DND-41 (cell line): ENCODE measurements at regions not wholly inside any gene's neighbourhood (a gene's known extent, or its start where the extent isn't known, plus 50 kb on each side); places are given as distances from the start of the nearest gene placed in this dataset.

Experiments used
- ATAC-seq: fragments of 200-7000 bp; cut with Tn5 transposase; 3 replicates; pipeline ENCODE4 v1.9.1; 2021; ENCODE audit warnings: low read depth; ENCODE audit not compliant: insufficient read depth
- DNase-seq: peaks from one replicate; pipeline ENCODE4 v3.0.0-alpha.2; 2020
- H2AFZ ChIP-seq: 2 replicates; pipeline ENCODE4 v1.6.0; 2012; ENCODE audit warnings: low read depth, low read length
- H3K27ac ChIP-seq: 2 replicates; pipeline ENCODE4 v1.5.1; 2012; ENCODE audit warnings: low read length, inconsistent platforms
- H3K27me3 ChIP-seq: fragments of 200-600 bp; sonication (generic); 2 replicates; pipeline ENCODE4 v1.6.0; 2012; ENCODE audit warnings: low read length, mild to moderate bottlenecking, inconsistent platforms; ENCODE audit not compliant: insufficient read depth, poor library complexity
- H3K36me3 ChIP-seq: 2 replicates; pipeline ENCODE4 v1.5.1; 2012; ENCODE audit warnings: low read length, inconsistent platforms; ENCODE audit not compliant: insufficient read depth
- H3K4me1 ChIP-seq: 2 replicates; pipeline ENCODE4 v1.5.1; 2012; ENCODE audit warnings: mild to moderate bottlenecking, low read length; ENCODE audit not compliant: insufficient read depth
- H3K4me2 ChIP-seq: 2 replicates; pipeline ENCODE4 v1.6.0; 2012; ENCODE audit warnings: mild to moderate bottlenecking, moderate library complexity, low read length, inconsistent platforms; ENCODE audit not compliant: insufficient read depth
- H3K4me3 ChIP-seq, 2 experiments: fragments of 200-600 bp in 1 of 2; shearing (Covaris generic) in 1 of 2; 2 replicates each; pipeline ENCODE4 v1.5.1; 2012 to 2016; ENCODE audit warnings: inconsistent platforms in 2 of 2, low read length in 2 of 2, mild to moderate bottlenecking in 2 of 2, low read depth in 1 of 2, moderate library complexity in 1 of 2
- H3K79me2 ChIP-seq: 2 replicates; pipeline ENCODE4 v1.6.0; 2012; ENCODE audit warnings: low read length, inconsistent platforms; ENCODE audit not compliant: insufficient read depth
- H3K9ac ChIP-seq: 2 replicates; pipeline ENCODE4 v1.6.0; 2012; ENCODE audit warnings: low read depth, mild to moderate bottlenecking, inconsistent platforms, low read length, moderate library complexity
- H3K9me3 ChIP-seq: 2 replicates; pipeline ENCODE4 v1.5.1; 2012; ENCODE audit warnings: low read length, moderate library complexity, mild to moderate bottlenecking, inconsistent platforms; ENCODE audit not compliant: insufficient read depth, severe bottlenecking
- H4K20me1 ChIP-seq: 2 replicates; pipeline ENCODE4 v1.6.0; 2012; ENCODE audit warnings: low read length; ENCODE audit not compliant: insufficient read depth
- CTCF ChIP-seq: IDR thresholded peaks from 2 replicates; pipeline ENCODE4 v1.5.1; 2012; ENCODE audit warnings: borderline replicate concordance, low read length, moderate library complexity, mild to moderate bottlenecking; ENCODE audit not compliant: poor library complexity, severe bottlenecking; ENCODE audit errors: extremely low read depth
- EZH2 ChIP-seq: IDR thresholded peaks from 3 replicates; pipeline ENCODE4 v1.6.1; 2012; ENCODE audit warnings: borderline replicate concordance, low read depth, mild to moderate bottlenecking, moderate library complexity, low read length, inconsistent platforms; ENCODE audit not compliant: severe bottlenecking

GRCh38 chr16:64717871-64718270, 404.0 kb downstream of the CDH11 start:
- H4K20me1 ChIP-seq: no peaks in the 10 kb centered on the region
- H3K9ac ChIP-seq: no peak overlapping the region
- no peak overlapping the region for H3K27ac ChIP-seq
- no peaks in the 10 kb centered on the region for H3K36me3 ChIP-seq
- no peaks in the 10 kb centered on the region for H3K4me1 ChIP-seq
- no peak overlapping the region for H3K4me3 ChIP-seq
- H3K4me2 ChIP-seq: no peak overlapping the region
- H3K79me2 ChIP-seq: no peaks in the 10 kb centered on the region
- no peak overlapping the region for H2AFZ ChIP-seq
- no peak for ATAC-seq
- TF ChIP-seq EZH2: no peak
- no peaks in the 10 kb centered on the region for H3K9me3 ChIP-seq
- no peaks in the 10 kb centered on the region for H3K27me3 ChIP-seq
- no peak for DNase-seq

DNA sequence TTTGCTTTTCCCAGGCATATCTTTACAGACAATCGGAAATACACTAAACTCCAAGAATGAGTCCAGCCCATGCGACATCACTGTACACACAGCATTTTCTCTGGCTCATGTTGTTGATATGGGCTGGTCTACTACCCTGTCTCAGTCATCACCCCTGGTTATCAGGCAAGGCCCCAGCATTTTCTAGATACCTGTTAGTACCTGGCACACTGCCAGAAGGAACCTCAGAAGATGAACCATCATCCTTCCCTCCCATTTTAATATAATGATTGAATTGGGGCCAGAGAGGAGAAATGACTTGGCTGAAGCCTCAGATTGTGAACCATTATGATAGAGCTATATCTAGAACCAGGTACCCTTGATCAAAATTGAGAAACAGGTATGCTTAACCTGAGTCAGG, 406.2 kb downstream of the CDH11 start:
- no peak overlapping the region for H3K4me3 ChIP-seq
- no peak overlapping the region for H3K27ac ChIP-seq
- H3K4me1 ChIP-seq: no peaks in the 10 kb centered on the region
- TF ChIP-seq CTCF (no peak), EZH2 (no peak)
- no peaks in the 10 kb centered on the region for H3K36me3 ChIP-seq
- no peaks in the 10 kb centered on the region for H3K79me2 ChIP-seq
- no peaks in the 10 kb centered on the region for H3K9me3 ChIP-seq
- H3K4me2 ChIP-seq: no peak overlapping the region
- no peak overlapping the region for H2AFZ ChIP-seq
- no peaks in the 10 kb centered on the region for H4K20me1 ChIP-seq
- H3K9ac ChIP-seq: no peak overlapping the region
- no peak for DNase-seq
- no peaks in the 10 kb centered on the region for H3K27me3 ChIP-seq
- ATAC-seq: no peak

DNA sequence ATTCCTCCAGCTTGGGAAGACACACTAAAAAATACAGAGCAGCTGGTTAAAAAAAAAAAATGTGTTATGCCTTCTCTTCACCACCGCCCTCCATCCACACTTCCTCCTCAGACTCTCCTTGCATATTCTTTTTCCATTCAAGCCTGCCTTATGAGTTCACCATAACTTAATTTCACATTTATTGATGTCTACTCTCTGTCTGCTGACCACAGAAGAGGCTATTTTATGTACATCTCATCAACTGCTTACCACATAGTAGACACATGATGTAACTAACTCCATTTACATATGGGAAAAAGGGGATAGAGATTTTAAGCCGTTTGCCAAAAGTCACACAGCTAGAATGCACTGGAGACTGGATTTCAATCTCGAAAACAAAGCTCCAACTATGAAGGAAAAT, 409.8 kb downstream of the CDH11 start:
- no peak overlapping the region for H3K9ac ChIP-seq
- no peaks in the 10 kb centered on the region for H3K27me3 ChIP-seq
- H3K27ac ChIP-seq: no peak overlapping the region
- no peak overlapping the region for H2AFZ ChIP-seq
- no peaks in the 10 kb centered on the region for H3K36me3 ChIP-seq
- TF ChIP-seq CTCF: no peak
- TF ChIP-seq EZH2: no peak
- no peak overlapping the region for H3K4me3 ChIP-seq
- no peak overlapping the region for H3K4me2 ChIP-seq
- H3K4me1 ChIP-seq: no peaks in the 10 kb centered on the region
- H3K9me3 ChIP-seq: no peaks in the 10 kb centered on the region
- no peak for ATAC-seq
- no peaks in the 10 kb centered on the region for H3K79me2 ChIP-seq
- no peaks in the 10 kb centered on the region for H4K20me1 ChIP-seq
- no peak for DNase-seq

GRCh38 chr16:64711596-64711995, 410.3 kb downstream of the CDH11 start:
- Histone ChIP-seq H3K9ac (no peak overlapping the region), H3K27ac (no peak overlapping the region), H3K4me1 (no peaks in the 10 kb centered on the region)

More at GRCh38 chr16:64711596-64711995, 410.3 kb downstream of the CDH11 start:
- DNase-seq (no peak), ATAC-seq (no peak)
- Histone ChIP-seq H3K4me2 (no peak overlapping the region), H3K79me2 (no peaks in the 10 kb centered on the region), H3K4me3 (no peak overlapping the region), H2AFZ (no peak overlapping the region), H3K9me3 (no peaks in the 10 kb centered on the region), H4K20me1 (no peaks in the 10 kb centered on the region), H3K36me3 (no peaks in the 10 kb centered on the region), H3K27me3 (no peaks in the 10 kb centered on the region)
- no peak for TF ChIP-seq CTCF
- no peak for TF ChIP-seq EZH2
